ENCODE measurements at regions not wholly inside any gene's neighbourhood (a gene's known extent, or its start where the extent isn't known, plus 50 kb on each side); places are given as distances from the start of the nearest gene placed in this dataset.
"Not testable (repeated sequence)": the region's sequence is repeated elsewhere in the genome, so short reads cannot be mapped to it uniquely, and the experiment has no call there.

- WGBS (ENCODE audit: insufficient coverage, low lambda C conversion rate) = no CpG with 5 or more reads among the region's 3 CpGs
- not testable (repeated sequence) for H3K4me1 ChIP-seq (ENCODE audit: control insufficient read depth, insufficient read depth, low read length); H3K36me3 ChIP-seq (ENCODE audit: control insufficient read depth, insufficient read depth, low read length); DNase-seq; H3K4me3 ChIP-seq (ENCODE audit: low read length); H3K27me3 ChIP-seq (ENCODE audit: control insufficient read depth, insufficient read depth, low read length); H3K27ac ChIP-seq (ENCODE audit: low read length); H3K9me3 ChIP-seq (ENCODE audit: control insufficient read depth, low read depth, low read length)
Observed at GRCh38 chr4:131810565-131810964, 1338.5 kb upstream of the PCDH10 start.
